ENCODE measurements at regions not wholly inside any gene's neighbourhood (a gene's known extent, or its start where the extent isn't known, plus 50 kb on each side); places are given as distances from the start of the nearest gene placed in this dataset.

- no peak for DNase-seq
Observed at GRCh38 chr14:95380350-95381042, 60.8 kb upstream of the CLMN start.

- DNase-seq, result no peak
Observed at GRCh38 chr14:95379634-95380033, 59.9 kb upstream of the CLMN start.

- DNase-seq, result no peak
Observed at GRCh38 chr14:95375539-95376109, 55.9 kb upstream of the CLMN start.

GRCh38 chr14:95374239-95374997 is 54.7 kb upstream of the CLMN start:
- no peak for DNase-seq

- no peak for DNase-seq
Observed at GRCh38 chr14:95370076-95370475, 50.4 kb upstream of the CLMN start.

Measured in DMS53 (cell line).